HepG2 (cell line): ENCODE measurements at regions not wholly inside any gene's neighbourhood (a gene's known extent, or its start where the extent isn't known, plus 50 kb on each side); places are given as distances from the start of the nearest gene placed in this dataset.

Experiments
- ATAC-seq: fragments of 200-7000 bp; cut with Tn5 transposase; 3 replicates; pipeline ENCODE4 v1.9.1; 2020; ENCODE audit warnings: mild to moderate bottlenecking, moderate library complexity
- BruUV-seq: library from RNA; stranded (reverse); fragments of 400-500 nt; replicated peaks from 2 replicates; lab custom pipeline; 2021; lab: Mats Ljungman, UMichigan
- CTCF ChIA-PET: fragments of 300-600 bp; formaldehyde crosslinking; extraction: SDS; loops from one replicate; lab custom pipeline; 2021; ENCODE audit warnings: low total read pairs, inconsistent platforms, low intra/inter-chr PET ratio; lab: Yijun Ruan, JAX
- POLR2A ChIA-PET: fragments of 350-600 bp; sonication (Branson Sonifier 250); formaldehyde crosslinking; loops from one replicate; lab custom pipeline; 2020; ENCODE audit warnings: antibody characterized with exemption, inconsistent platforms; lab: Yijun Ruan, JAX
- DNase-seq: peaks from one replicate; pipeline ENCODE4 v3.0.0-alpha.2; 2015; ENCODE audit warnings: low spot score
- FAIRE-seq: peaks from 3 replicates; lab custom pipeline; 2011; peaks lifted over from hg19 to GRCh38; lab: Jason Lieb, UNC
- H2AFZ ChIP-seq: one replicate; pipeline ENCODE4 v1.6.1; 2011; ENCODE audit warnings: low read length, inconsistent platforms
- H3K27ac ChIP-seq: fragments of 300-600 bp; 3 replicates; pipeline ENCODE4 v1.8.0; 2011; ENCODE audit warnings: mixed run types, mild to moderate bottlenecking, mixed read lengths, low read length, inconsistent platforms; ENCODE audit not compliant: insufficient read depth; ENCODE audit errors: extremely low read length
- H3K27me3 ChIP-seq, 2 experiments: fragments of 200-600 bp in 1 of 2; 2 replicates in 1 of 2; 3 replicates in 1 of 2; pipeline versions ENCODE4 v1.6.0 to v1.8.0; 2011; ENCODE audit warnings: low read length in 2 of 2, mild to moderate bottlenecking in 2 of 2, moderate library complexity in 2 of 2, inconsistent platforms in 1 of 2; ENCODE audit not compliant: insufficient read depth in 2 of 2, control insufficient read depth in 1 of 2
- H3K36me3 ChIP-seq, 2 experiments: fragments of 200-600 bp in 1 of 2; replicated peaks in 1 of 2; 2 replicates in 1 of 2; 3 replicates in 1 of 2; pipeline versions ENCODE4 v1.5.1 to v1.8.0; 2011; ENCODE audit warnings: low read length in 2 of 2, inconsistent platforms in 1 of 2; ENCODE audit not compliant: insufficient read depth in 2 of 2, control insufficient read depth in 1 of 2
- H3K4me1 ChIP-seq: 2 replicates; pipeline ENCODE4 v1.5.1; 2012; ENCODE audit warnings: low read length, inconsistent platforms; ENCODE audit not compliant: insufficient read depth
- H3K4me2 ChIP-seq: 2 replicates; pipeline ENCODE4 v1.6.0; 2011; ENCODE audit warnings: low read depth, low read length, inconsistent platforms
- H3K4me3 ChIP-seq, 3 experiments: fragments of 200-600 bp in 1 of 3; sonication (generic), shearing (Covaris generic) in 1 of 3; replicated peaks in 1 of 3; 2 replicates each; pipeline ENCODE4 v1.5.1; 2011 to 2016; ENCODE audit warnings: low read length in 3 of 3, inconsistent platforms in 2 of 3, low read depth in 2 of 3, mild to moderate bottlenecking in 2 of 3, control low read depth in 1 of 3, mixed read lengths in 1 of 3; ENCODE audit not compliant: insufficient read depth in 1 of 3
- H3K79me2 ChIP-seq: one replicate; pipeline ENCODE4 v1.6.1; 2011; ENCODE audit warnings: low read length, inconsistent platforms; ENCODE audit not compliant: insufficient read depth
- H3K9ac ChIP-seq: 2 replicates; pipeline ENCODE4 v1.6.0; 2011; ENCODE audit warnings: mild to moderate bottlenecking, low read depth, low read length, inconsistent platforms; ENCODE audit not compliant: insufficient read depth
- H3K9me3 ChIP-seq: 2 replicates; pipeline ENCODE4 v1.5.1; 2012; ENCODE audit warnings: mild to moderate bottlenecking, low read length
- H4K20me1 ChIP-seq: 2 replicates; pipeline ENCODE4 v1.6.0; 2011; ENCODE audit warnings: inconsistent platforms, mild to moderate bottlenecking, low read length, moderate library complexity; ENCODE audit not compliant: insufficient read depth
- BORCS8-MEF2B ChIP-seq: sonication (generic); formaldehyde crosslinking; IDR thresholded peaks from 2 replicates; pipeline ENCODE4 v1.8.0; 2022; ENCODE audit warnings: mild to moderate bottlenecking, missing genetic modification reagents
- CTCF ChIP-seq: sonication (generic); formaldehyde crosslinking; IDR thresholded peaks from 2 replicates; pipeline ENCODE4 v1.5.0; 2020; ENCODE audit warnings: mild to moderate bottlenecking, missing genetic modification reagents, moderate library complexity
- GRHL1 ChIP-seq: sonication (generic); formaldehyde crosslinking; conservative IDR thresholded peaks from 2 replicates; pipeline ENCODE4 v1.8.0; 2022; ENCODE audit warnings: missing genetic modification reagents
- MLLT10 ChIP-seq: sonication (generic); formaldehyde crosslinking; IDR thresholded peaks from 2 replicates; pipeline ENCODE4 v1.4.0; 2020; ENCODE audit warnings: missing genetic modification reagents
- PRDM10 ChIP-seq: sonication (generic); formaldehyde crosslinking; IDR thresholded peaks from 2 replicates; pipeline ENCODE4 v1.4.0; 2020; ENCODE audit warnings: low read depth, missing genetic modification reagents
- TOE1 ChIP-seq: sonication (generic); formaldehyde crosslinking; IDR thresholded peaks from 2 replicates; pipeline ENCODE4 v1.4.0; 2020; ENCODE audit warnings: mild to moderate bottlenecking, missing genetic modification reagents
- ZBTB2 ChIP-seq: sonication (generic); formaldehyde crosslinking; IDR thresholded peaks from 2 replicates; pipeline ENCODE4 v1.8.0; 2022; ENCODE audit warnings: low read depth, missing genetic modification reagents
- ZNF230 ChIP-seq: sonication (generic); formaldehyde crosslinking; IDR thresholded peaks from 2 replicates; pipeline ENCODE4 v1.4.0; 2020; ENCODE audit warnings: mild to moderate bottlenecking, missing genetic modification reagents
- ZNF580 ChIP-seq: IDR thresholded peaks from 2 replicates; pipeline ENCODE4 v1.6.1; 2016; ENCODE audit warnings: low read depth, borderline replicate concordance
- WGBS: methylation state at CpG from one replicate; pipeline ENCODE4 v1.1.6; 2017; ENCODE audit warnings: low lambda C conversion rate; 5-methylcytosine and 5-hydroxymethylcytosine counted together
- in situ Hi-C: cut with HindIII; loops from 2 replicates; pipeline ENCODE4 v1.10.0; 2017; ENCODE audit warnings: low pct_unique_long_range_greater_than_20kb; ENCODE audit not compliant: extremely low pct_ligation_motif_present
- intact Hi-C: fragments of 100-400 bp; cut with micrococcal nuclease; formaldehyde crosslinking; loops from one replicate; pipeline ENCODE4 v1.10.0; 2022; ENCODE audit not compliant: unreplicated experiment
- TF ChIP-seq, protein P1 (sequence below): sonication (generic); formaldehyde crosslinking; IDR thresholded peaks from 2 replicates; pipeline ENCODE4 v1.4.0; 2020; ENCODE audit warnings: mild to moderate bottlenecking, low read depth, missing genetic modification reagents

GRCh38 chr1:163426505-163427251 lies 104.9 kb downstream of the NUF2 start:
- ATAC-seq (no peak), FAIRE-seq (no peak), DNase-seq (no peak)
- in situ Hi-C loops (no loop called here), intact Hi-C loops (no loop called here)
- CTCF ChIA-PET, result no interaction called here
- Histone ChIP-seq H3K27me3 (no peaks in the 10 kb centered on the region), H3K27ac (no peak overlapping the region), H3K36me3 (no peaks in the 10 kb centered on the region), H3K4me3 (no peak overlapping the region), H3K4me2 (no peak overlapping the region), H2AFZ (no peak overlapping the region), H3K9me3 (no peaks in the 10 kb centered on the region), H4K20me1 (no peaks in the 10 kb centered on the region), H3K9ac (no peak overlapping the region), H3K79me2 (no peaks in the 10 kb centered on the region), H3K4me1 (no peaks in the 10 kb centered on the region)
- POLR2A ChIA-PET, result no interaction called here
- no peak for TF ChIP-seq GRHL1 (CRISPR knock-in tag)
- TF ChIP-seq PRDM10 (CRISPR knock-in tag), result no peak
- TF ChIP-seq, protein P1, sequence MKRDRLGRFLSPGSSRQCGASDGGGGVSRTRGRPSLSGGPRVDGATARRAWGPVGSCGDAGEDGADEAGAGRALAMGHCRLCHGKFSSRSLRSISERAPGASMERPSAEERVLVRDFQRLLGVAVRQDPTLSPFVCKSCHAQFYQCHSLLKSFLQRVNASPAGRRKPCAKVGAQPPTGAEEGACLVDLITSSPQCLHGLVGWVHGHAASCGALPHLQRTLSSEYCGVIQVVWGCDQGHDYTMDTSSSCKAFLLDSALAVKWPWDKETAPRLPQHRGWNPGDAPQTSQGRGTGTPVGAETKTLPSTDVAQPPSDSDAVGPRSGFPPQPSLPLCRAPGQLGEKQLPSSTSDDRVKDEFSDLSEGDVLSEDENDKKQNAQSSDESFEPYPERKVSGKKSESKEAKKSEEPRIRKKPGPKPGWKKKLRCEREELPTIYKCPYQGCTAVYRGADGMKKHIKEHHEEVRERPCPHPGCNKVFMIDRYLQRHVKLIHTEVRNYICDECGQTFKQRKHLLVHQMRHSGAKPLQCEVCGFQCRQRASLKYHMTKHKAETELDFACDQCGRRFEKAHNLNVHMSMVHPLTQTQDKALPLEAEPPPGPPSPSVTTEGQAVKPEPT (CRISPR knock-in tag), result no peak
- TF ChIP-seq MLLT10 (CRISPR knock-in tag), result no peak
- no peak for TF ChIP-seq ZNF230
- no peak for TF ChIP-seq TOE1 (CRISPR knock-in tag)
- no peak for TF ChIP-seq BORCS8-MEF2B (CRISPR knock-in tag)
- no peak for TF ChIP-seq CTCF
- TF ChIP-seq ZNF580 (CRISPR knock-in tag), result no peak
- TF ChIP-seq ZBTB2 (CRISPR knock-in tag), result no peak
- no TSS peak for BruUV-seq
- 0% methylated on average over 2 of the region's 2 CpGs for WGBS
